Astrocyte of the spinal cord (primary cell): ENCODE measurements at regions not wholly inside any gene's neighbourhood (a gene's known extent, or its start where the extent isn't known, plus 50 kb on each side); places are given as distances from the start of the nearest gene placed in this dataset.

Experiments
- DNase-seq: peaks from one replicate; pipeline ENCODE4 v3.0.0; 2011; ENCODE audit warnings: low read depth, low spot score
- H3K4me3 ChIP-seq: 2 replicates; pipeline ENCODE4 v1.5.1; 2011; ENCODE audit warnings: low read depth, mild to moderate bottlenecking, low read length, moderate library complexity
- in situ Hi-C: cut with HindIII; loops from 2 replicates; pipeline ENCODE4 v1.10.0; 2017; ENCODE audit warnings: low sequenced_read_pairs
- TF ChIP-seq, protein P1 (sequence below): IDR thresholded peaks from 2 replicates; pipeline ENCODE4 v1.5.1; 2012; ENCODE audit warnings: low read depth, mild to moderate bottlenecking, low read length, inconsistent platforms

DNA sequence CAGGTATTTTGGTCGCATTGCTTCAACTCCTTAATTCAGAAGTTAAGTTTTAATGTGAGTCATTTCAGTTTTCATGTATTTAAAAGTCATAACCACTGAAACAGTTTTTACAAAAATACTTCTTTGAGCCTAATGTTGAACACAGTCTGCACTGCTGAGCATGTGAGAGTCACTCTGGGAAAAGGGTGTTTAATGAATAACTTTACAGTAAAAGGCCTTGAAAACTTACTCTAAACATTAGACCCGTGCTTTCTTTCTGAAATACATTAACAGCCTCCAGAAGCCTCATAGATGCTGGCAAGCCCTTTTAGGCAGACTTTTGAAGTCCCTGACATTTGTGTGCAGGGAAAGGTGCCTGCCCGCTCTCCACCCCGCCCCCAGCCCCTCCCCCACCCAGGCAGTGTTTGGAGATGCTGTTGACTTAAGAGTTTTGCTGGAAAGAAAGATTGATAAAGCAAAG, 68.9 kb upstream of the NR2F2 start:
- TF ChIP-seq, protein P1, sequence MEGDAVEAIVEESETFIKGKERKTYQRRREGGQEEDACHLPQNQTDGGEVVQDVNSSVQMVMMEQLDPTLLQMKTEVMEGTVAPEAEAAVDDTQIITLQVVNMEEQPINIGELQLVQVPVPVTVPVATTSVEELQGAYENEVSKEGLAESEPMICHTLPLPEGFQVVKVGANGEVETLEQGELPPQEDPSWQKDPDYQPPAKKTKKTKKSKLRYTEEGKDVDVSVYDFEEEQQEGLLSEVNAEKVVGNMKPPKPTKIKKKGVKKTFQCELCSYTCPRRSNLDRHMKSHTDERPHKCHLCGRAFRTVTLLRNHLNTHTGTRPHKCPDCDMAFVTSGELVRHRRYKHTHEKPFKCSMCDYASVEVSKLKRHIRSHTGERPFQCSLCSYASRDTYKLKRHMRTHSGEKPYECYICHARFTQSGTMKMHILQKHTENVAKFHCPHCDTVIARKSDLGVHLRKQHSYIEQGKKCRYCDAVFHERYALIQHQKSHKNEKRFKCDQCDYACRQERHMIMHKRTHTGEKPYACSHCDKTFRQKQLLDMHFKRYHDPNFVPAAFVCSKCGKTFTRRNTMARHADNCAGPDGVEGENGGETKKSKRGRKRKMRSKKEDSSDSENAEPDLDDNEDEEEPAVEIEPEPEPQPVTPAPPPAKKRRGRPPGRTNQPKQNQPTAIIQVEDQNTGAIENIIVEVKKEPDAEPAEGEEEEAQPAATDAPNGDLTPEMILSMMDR = no peak
- no peak for DNase-seq
- no peak overlapping the region for H3K4me3 ChIP-seq
- in situ Hi-C loops = no loop called here

DNA sequence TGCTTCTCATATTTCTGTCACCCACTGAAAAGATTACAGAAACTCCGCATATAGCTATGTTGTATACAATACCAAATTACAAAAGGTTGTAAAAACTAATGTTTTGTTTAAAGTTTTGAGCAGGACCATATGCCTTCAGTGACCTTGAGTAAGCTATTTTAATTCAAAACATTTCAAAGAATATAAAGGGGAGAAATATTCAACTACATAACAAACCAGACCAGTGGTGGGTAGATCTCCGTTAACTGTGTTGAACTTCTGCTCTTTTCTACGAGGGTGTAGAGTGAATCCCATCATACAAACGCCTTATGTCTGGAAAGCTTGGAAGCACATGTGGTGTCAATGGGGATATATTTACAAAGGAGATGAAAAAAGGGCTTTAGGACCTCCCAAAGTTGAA, 68.4 kb upstream of the NR2F2 start:
- in situ Hi-C loops = no loop called here
- TF ChIP-seq, protein P1 = no peak
- no peak overlapping the region for H3K4me3 ChIP-seq
- no peak for DNase-seq

DNA sequence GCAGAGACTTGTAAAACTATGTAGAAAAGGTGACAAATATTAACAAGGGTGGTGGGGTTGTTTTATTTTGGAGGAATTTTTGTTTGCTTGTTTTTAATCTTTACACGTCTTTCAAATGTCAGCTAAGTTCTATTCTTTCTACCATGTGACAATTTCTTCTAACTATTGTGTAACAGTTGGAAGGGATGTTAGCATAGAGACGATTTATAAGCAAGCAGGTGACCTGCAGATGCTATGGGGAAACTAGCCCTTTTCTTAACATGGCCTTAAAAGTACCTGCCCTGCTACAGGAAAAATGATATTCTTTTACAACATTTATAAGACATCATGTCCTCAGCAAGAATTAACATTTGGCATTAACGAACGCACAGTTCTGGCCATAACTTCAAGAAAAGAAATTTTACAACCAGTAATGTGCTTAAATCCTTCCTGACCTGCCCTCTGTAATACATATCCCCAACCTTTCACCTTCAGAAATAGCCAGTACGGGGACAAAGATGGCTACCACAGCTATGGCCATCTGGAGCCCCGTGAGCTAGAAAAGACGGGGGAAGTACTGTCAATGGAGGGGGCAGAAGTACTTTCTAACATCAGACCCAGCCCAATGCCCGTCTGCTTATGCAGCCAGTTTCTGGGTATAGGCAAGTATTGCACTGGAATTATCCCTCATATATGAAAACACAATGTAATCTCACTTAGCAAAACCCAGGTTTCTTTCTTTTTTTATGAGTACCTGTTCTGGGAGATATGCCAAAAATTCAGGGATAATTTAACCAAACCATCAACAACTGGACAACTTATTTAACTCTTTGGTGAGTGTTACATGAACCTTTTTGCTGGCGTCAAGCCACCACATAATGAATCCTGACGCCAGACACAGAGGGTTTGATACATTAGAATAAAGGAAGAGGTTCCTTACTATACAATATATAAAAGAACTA, 67.7 kb upstream of the NR2F2 start:
- no peak overlapping the region for H3K4me3 ChIP-seq
- no peak for DNase-seq
- TF ChIP-seq, protein P1 = no peak
- in situ Hi-C loops = no loop called here

DNA sequence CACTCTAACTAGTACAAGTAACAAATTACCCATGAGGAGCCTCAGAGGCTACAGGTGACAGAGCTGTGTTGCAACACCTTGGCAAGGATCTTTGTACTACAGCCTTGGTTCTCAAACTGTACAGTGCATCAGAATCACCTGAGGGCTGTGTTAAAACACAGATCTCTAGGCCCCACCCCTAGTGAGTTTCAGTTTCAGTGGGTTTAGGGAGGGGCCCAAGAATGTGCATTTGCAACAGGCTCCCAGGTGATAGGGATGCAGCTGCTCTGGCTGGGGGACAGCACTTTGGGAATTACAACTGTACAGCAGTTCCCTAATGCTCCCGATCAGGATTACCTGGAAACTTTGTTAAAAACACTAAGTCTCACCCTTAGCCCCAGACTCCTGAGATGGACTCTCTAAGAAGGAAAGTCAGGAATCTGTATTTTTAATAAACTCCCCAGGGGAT, 66.1 kb upstream of the NR2F2 start:
- no peak overlapping the region for H3K4me3 ChIP-seq
- in situ Hi-C loops = no loop called here
- TF ChIP-seq, protein P1 = no peak
- no peak for DNase-seq

DNA sequence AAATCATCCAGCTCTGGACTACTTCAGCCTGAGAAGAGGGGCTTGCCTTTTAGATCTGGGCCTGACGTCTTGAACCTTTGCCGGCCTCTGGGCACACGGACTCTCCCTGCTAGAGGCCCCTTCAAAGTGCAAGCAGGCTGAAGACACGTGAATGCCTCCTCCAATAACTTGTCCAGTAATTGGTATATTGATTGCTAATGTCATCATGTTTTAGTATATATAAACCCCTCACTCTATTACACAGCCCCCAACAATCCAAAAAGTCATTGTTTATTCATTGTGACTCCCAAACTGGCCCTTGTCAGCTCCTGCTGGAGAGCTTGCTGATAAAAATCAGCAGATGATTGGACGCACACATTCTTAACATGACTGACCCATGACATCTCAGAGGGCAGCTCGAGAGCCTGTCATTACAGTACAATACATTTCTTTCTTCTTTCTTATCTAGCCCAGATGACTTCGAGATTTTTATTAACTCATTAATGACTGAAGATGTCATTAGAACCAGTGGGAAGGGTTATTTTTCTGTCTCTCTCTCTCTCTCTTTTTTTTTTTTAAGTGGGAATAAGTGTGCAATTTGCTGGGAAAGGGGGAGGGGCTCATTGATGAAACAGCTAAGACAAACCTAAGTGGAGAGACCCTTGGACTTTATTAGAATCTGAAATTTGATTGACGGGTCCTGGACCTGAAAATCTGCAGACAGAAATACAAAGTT, 65.5 kb upstream of the NR2F2 start:
- no peak overlapping the region for H3K4me3 ChIP-seq
- TF ChIP-seq, protein P1 = no peak
- no peak for DNase-seq
- in situ Hi-C loops = no loop called here

DNA sequence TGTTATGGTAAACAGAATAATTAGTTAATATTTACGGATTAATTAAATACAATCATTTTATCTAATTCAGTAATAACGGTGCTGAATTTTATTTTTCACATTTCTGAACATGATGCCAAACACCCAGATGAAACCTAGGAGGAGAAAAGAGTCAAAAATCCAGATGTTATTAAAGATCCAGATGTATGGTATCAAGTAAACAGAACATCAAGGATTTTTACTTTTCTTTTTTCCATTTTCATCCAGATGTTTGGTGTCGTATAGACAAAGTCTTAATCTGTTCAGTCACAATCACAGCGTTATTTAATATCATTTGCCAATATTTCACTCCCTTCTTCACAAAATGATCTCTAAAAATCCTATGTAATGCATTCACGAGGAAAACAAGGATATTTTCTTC, 64.0 kb upstream of the NR2F2 start:
- in situ Hi-C loops = no loop called here
- TF ChIP-seq, protein P1 = no peak
- H3K4me3 ChIP-seq = no peak overlapping the region
- no peak for DNase-seq
